HG03025 (cell line): ENCODE measurements at regions not wholly inside any gene's neighbourhood (a gene's known extent, or its start where the extent isn't known, plus 50 kb on each side); places are given as distances from the start of the nearest gene placed in this dataset.
"Not testable (repeated sequence)": the region's sequence is repeated elsewhere in the genome, so short reads cannot be mapped to it uniquely, and the experiment has no call there.

Source experiments
- ATAC-seq: cut with Tn5 transposase; IDR thresholded peaks from one replicate; pipeline ENCODE4 v1.9.1; 2021; ENCODE audit warnings: mild to moderate bottlenecking, moderate library complexity; ENCODE audit not compliant: unreplicated experiment, low FRiP score

- ATAC-seq: not testable (repeated sequence)
Observed at GRCh38 chr9:753734-754133, 87.8 kb upstream of the DMRT1 start.

- ATAC-seq: no peak
Observed at GRCh38 chr9:754150-754931, 87.2 kb upstream of the DMRT1 start.

- ATAC-seq: no peak
Observed at GRCh38 chr9:755454-756381, 85.8 kb upstream of the DMRT1 start.

GRCh38 chr9:757246-757881, 84.1 kb upstream of the DMRT1 start:
- ATAC-seq: no peak

GRCh38 chr9:758146-758545, 83.4 kb upstream of the DMRT1 start:
- ATAC-seq: no peak

GRCh38 chr9:759541-759940, 82.0 kb upstream of the DMRT1 start:
- ATAC-seq: no peak

- ATAC-seq: no peak
Observed at GRCh38 chr9:759983-760736, 81.3 kb upstream of the DMRT1 start.

GRCh38 chr9:761176-761792, 80.2 kb upstream of the DMRT1 start:
- no peak for ATAC-seq

- ATAC-seq: no peak
Observed at GRCh38 chr9:761793-762560, 79.5 kb upstream of the DMRT1 start.

GRCh38 chr9:763692-764091, 77.8 kb upstream of the DMRT1 start:
- no peak for ATAC-seq

- ATAC-seq: peak; percentile 98
Observed at GRCh38 chr9:764105-764524, 77.4 kb upstream of the DMRT1 start.

- no peak for ATAC-seq
Observed at GRCh38 chr9:764986-765385, 76.5 kb upstream of the DMRT1 start.

- not testable (repeated sequence) for ATAC-seq
Observed at GRCh38 chr9:767061-767561, 74.4 kb upstream of the DMRT1 start.

GRCh38 chr9:776086-776485, 65.4 kb upstream of the DMRT1 start:
- no peak for ATAC-seq

- no peak for ATAC-seq
Observed at GRCh38 chr9:777978-778377, 63.5 kb upstream of the DMRT1 start.

GRCh38 chr9:784202-784601, 57.3 kb upstream of the DMRT1 start:
- no peak for ATAC-seq

GRCh38 chr9:784916-785315, 56.6 kb upstream of the DMRT1 start:
- no peak for ATAC-seq

GRCh38 chr9:785997-786396, 55.5 kb upstream of the DMRT1 start:
- ATAC-seq: no peak

- no peak for ATAC-seq
Observed at GRCh38 chr9:786405-786804, 55.1 kb upstream of the DMRT1 start.
